ENCODE measurements at regions not wholly inside any gene's neighbourhood (a gene's known extent, or its start where the extent isn't known, plus 50 kb on each side); places are given as distances from the start of the nearest gene placed in this dataset.
"Not testable (repeated sequence)": the region's sequence is repeated elsewhere in the genome, so short reads cannot be mapped to it uniquely, and the experiment has no call there.

GRCh38 chr18:75895135-75895534 lies 467.6 kb upstream of the SMIM21 start:
- no peak for FAIRE-seq

GRCh38 chr18:75884728-75885127 lies 457.2 kb upstream of the SMIM21 start:
- FAIRE-seq, result no peak

- FAIRE-seq, result no peak
Observed at GRCh38 chr18:75880925-75881504, 453.5 kb upstream of the SMIM21 start.

GRCh38 chr18:75880266-75880665 lies 452.8 kb upstream of the SMIM21 start:
- no peak for FAIRE-seq

GRCh38 chr18:75879196-75879595 lies 451.7 kb upstream of the SMIM21 start:
- no peak for FAIRE-seq

DNA sequence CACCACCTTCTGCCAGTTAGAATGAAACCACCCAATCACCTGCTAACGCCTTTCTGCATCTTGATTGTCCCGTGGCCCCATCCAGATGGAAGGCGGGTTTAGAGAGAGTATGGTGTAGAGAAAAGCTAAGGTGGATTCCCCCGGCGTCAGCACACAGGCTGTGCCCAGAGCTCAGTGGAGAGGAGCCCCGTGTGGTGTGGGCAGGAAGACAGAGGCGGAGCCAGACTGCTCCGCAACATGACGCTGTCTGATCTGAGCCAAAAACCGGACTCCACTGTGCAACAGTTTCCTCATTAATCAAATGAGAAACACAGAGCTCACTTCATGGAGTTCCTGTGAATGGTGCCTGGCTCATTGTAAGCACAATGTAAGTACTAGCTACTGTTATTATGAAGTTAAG lies 448.1 kb upstream of the SMIM21 start:
- no peak for FAIRE-seq

GRCh38 chr18:75874401-75875089 lies 447.0 kb upstream of the SMIM21 start:
- FAIRE-seq, result no peak

DNA sequence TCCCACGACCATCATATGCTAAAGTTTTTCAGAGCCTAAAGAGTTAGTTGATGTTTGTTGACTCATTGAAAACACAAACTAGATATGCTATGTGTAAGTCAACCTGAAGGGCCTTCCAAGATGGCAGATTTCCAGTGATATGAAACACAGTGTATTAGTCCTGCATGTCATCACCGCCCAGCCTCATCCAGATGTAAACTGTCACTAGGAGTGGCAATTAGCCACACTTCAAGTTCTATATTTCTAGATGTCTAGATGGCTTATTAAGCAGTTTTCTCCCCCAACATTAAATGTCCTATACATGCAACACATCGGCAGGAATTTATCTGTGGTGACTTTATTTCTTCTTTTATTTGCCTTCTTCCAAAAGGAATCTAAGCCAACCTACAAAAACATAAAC lies 444.1 kb upstream of the SMIM21 start:
- no peak for FAIRE-seq

GRCh38 chr18:75869162-75869561 lies 441.7 kb upstream of the SMIM21 start:
- FAIRE-seq, result no peak

DNA sequence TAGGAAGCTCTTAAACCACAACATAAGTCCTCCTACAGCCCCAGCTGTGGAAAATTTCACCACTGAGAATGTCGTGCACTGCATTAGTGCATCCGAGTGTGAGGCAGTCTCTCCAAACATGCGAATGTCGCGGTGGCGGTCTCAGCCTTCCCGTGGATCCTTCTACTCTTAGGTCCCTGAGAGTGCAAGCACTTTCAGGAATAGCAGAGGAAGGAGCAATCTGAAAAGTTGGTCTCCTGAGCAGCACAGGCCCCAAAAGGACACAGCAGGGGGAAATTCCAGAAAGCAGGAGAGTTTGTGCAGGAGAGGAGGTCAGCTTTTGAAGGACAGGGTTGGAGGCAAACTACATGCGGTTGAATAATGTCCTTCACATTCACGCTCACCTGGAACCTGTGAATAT lies 440.5 kb upstream of the SMIM21 start:
- no peak for FAIRE-seq

GRCh38 chr18:75865639-75866038 lies 438.1 kb upstream of the SMIM21 start:
- no peak for FAIRE-seq

DNA sequence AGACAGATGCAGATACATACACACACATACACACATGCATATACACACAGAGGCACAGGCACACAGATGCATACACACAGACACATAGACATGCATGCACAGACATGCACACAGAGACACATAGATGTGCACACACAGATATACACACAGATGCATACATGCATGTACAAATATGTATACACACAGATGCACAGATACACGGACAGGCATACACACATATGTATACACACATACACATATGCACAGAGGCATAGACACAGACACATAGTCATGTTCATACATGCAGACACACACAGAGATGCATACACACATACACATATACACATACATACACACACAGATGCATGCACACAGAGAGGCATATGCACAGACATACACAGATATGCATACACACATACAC lies 437.3 kb upstream of the SMIM21 start:
- no peak for FAIRE-seq

DNA sequence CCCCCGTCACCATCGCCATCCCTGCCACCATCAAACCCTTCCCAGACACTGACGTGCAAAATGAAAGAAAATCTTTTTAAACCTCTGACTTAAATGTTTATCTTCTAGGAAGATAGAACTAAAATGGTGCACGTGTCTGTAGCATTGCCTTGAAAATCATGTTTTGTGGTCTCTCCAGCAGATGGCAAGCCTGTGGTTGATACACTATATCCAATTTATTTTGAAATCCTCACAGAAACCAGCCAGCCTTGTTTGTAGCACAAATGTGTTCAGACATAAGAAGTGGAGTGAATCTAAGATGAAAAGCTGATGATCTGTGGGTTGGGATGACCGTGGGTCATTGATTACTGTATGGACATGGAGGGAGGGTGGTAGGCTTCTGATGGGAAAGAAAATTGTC lies 436.2 kb upstream of the SMIM21 start:
- no peak for FAIRE-seq

DNA sequence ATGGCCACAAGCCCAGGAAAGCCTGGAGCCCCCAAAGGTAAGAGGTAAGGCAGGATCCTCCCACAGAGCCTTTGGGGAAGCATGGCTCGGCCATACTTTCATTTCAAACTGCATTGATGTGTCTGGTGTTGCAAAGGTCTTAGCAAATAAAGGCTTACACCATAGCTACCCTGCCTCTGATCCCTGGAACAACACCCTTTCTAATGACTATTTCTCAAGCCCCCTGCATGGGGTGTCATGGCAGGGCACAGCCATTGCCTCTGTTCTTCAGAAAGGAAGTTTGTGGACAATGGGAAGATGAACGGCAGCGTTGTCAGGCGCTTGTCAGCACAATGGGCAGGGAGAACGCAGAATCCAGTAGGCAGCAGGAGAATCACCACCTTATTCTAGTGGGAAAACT lies 435.0 kb upstream of the SMIM21 start:
- no peak for FAIRE-seq

DNA sequence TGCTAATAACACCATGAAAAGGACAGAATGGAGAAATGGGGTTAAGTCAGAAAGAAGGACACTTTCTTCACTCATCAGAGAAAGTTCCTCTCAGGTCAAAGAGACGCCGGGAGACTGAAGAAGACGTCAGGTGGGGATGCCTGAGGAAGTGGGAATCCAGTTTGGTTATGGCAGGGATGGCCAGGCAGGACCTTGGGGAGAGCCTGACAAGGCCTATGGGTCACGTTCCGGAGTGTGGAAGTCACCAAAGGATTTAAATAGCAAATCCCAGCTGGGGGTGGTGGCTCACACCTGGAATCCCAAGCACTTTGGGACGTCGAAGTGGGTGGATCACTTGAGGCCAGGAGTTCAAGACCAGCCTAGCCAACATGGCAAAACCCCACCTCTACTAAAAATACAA lies 432.7 kb upstream of the SMIM21 start:
- no peak for FAIRE-seq

- FAIRE-seq, result no peak
Observed at GRCh38 chr18:75859533-75859932, 432.0 kb upstream of the SMIM21 start.

- no peak for FAIRE-seq
Observed at GRCh38 chr18:75858754-75859153, 431.3 kb upstream of the SMIM21 start.

- FAIRE-seq, result no peak
Observed at GRCh38 chr18:75857558-75857957, 430.1 kb upstream of the SMIM21 start.

DNA sequence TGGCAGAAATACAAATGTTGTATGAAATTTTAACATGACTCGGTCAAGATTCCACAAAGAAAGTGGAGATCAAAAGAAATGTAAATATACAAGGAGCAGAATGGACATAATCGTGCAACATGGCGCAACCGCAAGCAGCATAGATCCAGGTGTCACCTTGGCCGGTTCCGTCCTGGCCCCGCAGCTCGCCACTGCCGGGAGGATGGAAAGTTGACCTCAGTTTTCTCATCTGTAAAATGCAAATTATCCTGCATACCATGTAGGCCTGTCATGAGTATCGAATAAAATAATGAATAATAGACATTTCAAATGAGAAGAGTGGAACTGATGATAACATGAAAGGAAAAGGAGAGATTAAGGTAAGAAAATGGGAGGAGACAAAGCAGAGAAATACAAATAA lies 427.3 kb upstream of the SMIM21 start:
- no peak for FAIRE-seq

DNA sequence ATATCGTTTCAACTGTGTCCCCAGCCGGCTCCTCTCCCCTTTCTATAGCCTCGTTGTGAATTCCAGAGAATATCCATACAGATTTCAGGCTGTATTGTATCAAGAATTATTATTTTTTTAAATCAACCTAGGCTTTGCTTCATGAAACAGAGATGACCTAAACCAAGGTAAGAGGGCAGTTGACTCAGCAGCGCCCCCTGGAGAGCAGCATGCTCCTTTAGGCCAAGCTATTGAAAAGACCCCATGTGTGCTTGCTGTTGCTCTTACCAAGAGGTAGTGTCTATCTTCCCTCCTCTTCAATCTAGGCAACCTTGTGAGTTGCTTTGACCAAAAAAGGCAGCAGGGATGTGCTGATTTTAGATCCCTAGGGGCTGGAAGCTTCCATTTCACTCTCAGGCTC lies 426.7 kb upstream of the SMIM21 start:
- FAIRE-seq, result no peak

GRCh38 chr18:75846321-75846720 lies 418.8 kb upstream of the SMIM21 start:
- FAIRE-seq, result no peak

DNA sequence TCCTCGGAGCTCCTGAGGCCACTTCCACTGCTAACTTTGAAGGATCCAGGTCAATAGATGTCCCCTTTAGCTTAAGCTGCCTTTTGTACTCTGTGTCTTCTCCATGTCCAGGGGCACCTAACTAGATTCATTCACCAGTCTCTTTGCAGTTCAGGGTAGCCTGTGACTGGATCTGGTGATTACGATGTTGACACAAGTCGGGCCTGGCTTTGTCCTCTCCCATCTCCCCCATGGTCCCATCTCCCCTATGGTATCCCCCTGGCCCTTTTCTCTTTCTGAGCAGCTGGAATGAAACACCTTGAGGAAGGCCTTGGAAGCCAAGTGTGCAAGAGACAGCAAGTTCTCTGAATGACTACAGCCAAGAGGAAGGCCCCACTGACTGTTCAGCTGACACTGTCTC lies 417.9 kb upstream of the SMIM21 start:
- no peak for FAIRE-seq

DNA sequence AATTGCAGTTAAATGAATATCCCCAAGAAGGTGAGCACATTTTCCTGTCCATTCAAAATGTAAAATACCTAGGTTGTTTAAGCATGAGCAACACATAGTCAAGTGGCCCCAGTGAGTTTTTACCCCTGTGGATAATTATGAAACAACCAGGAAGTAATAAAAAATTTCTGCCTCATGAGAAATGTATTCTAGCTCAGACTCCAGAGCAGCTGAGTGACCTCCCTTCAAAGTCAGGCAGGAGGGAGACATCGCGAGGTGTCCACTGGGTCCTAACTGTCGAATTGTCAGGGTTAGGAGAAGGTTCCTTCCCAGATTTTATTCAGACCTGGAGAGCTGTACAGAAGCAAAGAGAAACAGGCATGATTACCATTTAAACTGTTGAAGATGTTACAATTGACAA lies 416.6 kb upstream of the SMIM21 start:
- FAIRE-seq, result no peak

GRCh38 chr18:75840131-75840530 lies 412.6 kb upstream of the SMIM21 start:
- no peak for FAIRE-seq

- FAIRE-seq, result not testable (repeated sequence)
Observed at GRCh38 chr18:75839686-75840085, 412.2 kb upstream of the SMIM21 start.

Measured in endometrium (tissue), 2 donors.